SKM-1 (cell line): ENCODE measurements at regions not wholly inside any gene's neighbourhood (a gene's known extent, or its start where the extent isn't known, plus 50 kb on each side); places are given as distances from the start of the nearest gene placed in this dataset.
"Not testable (repeated sequence)": the region's sequence is repeated elsewhere in the genome, so short reads cannot be mapped to it uniquely, and the experiment has no call there.

Source experiments
- DNase-seq: peaks from one replicate; lab custom pipeline; 2025; ENCODE audit not compliant: unreplicated experiment; lab: John Stamatoyannopoulos, UW

DNA sequence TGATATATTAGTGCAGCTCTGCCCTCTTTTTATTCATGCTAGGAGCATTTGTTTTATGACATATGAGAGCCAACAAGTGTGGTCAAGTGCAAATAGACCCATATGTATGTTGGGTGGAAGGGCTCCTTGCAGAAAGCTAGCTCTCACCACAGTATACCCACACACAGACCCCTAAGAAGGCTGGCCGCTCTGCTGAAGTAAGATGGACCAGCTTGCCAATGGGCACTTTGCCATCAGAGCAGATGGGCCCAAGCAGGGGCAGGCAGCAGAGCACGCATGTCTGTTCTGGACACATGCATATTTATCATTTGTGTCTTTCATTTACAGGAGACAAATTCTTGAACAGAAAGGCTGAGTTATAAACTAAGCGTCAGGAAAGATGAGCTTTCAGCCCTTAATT, 187.5 kb upstream of the DTNA start:
- no peak for DNase-seq

DNA sequence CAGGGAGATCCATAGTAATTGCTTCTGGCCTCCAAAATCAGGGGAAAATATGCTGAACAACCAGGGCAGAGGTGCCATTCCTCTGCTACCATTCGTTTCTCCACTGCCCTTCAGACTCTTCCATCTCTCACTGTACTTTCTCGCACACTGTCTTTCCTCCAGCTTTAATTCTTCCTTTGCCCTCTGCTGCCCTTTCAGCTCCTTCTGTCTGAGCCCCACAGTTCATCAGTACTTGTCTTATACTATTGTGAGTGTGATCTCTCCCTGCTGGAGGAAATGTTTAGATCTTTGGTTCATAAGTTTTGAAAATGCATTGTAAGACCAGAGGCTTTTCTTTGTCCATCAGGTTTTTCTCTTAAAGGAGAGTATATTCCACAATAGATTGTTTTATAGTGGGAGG, 184.9 kb upstream of the DTNA start:
- no peak for DNase-seq

DNA sequence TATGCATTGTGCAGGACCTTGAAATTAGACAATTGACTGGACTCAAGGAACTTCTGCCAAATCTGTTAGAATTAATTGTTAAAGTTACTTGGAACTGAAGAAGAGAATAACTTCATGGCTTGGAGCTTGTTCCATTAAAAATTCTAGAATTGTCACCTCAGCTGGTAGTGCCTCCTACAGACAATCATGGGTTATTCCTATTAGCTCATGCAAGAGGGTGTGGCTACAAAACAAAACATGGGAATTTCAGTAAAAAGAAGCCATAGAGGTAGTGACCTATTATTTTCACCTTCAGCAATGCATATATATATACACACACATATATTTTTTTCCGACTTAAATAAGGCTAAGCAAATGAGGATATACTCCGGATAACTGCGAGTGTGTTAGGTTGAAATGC, 181.9 kb upstream of the DTNA start:
- no peak for DNase-seq

DNA sequence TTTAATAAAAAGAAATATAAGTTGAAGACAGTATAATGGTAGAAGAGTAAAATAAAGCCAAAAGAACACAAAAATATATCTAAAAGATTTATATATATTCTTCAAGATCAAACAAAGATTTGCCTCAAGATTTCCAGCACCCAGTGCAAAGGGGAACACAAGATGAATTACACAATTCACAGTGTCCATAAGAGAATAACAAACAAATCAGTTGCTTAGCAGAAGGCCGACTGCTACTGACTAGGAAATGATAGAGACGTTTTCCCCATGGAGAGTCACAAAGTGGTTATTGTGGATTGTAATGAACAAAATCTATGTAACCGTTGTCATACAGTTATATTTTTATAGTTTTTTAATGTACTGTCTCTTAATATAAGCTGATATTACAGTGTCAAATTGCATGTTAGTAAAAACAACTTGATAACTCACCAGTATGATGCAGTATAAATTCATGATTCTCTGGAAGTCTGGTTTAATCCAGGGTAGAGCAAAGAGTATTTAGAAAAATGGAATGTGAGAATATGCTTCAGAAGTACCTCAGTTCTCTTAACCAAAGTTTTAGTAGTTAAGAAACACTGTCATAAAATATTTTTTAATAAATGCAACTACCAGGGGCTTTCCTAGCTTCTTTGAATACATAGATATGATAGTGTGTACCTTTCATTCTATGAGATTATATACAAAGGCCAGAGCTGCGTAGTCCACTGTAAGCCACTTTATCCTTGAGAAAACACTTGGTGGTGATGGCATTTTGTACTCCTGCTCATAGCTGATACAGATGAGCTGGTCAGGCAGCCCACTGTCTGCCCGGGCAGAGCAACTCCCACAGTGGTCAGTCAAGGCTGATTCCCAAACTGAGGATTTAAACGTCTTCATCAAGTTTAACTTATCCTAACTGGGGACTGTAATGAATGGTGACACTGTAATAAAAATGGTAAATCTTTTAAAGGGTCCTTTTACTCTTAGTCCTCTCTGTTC, 180.5 kb upstream of the DTNA start:
- DNase-seq, result no peak

DNA sequence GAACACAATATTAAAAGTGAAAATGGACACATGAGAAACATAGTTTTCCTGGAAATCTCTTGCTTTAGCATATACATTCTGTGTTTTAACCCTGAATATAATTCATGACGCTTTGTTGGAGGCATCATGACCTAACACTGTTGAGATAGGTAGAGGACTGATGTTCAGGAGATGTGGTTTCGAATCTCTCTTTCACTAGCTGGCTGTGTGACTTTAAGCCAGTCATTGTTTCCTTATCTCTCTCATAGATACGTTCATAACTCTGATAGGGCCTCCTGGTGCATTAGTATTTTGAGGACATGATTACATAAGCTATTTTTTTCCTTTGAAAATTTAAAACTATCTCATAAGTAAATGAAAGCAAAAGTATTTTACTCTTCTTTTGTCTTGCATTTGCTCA, 179.0 kb upstream of the DTNA start:
- DNase-seq, result no peak

DNA sequence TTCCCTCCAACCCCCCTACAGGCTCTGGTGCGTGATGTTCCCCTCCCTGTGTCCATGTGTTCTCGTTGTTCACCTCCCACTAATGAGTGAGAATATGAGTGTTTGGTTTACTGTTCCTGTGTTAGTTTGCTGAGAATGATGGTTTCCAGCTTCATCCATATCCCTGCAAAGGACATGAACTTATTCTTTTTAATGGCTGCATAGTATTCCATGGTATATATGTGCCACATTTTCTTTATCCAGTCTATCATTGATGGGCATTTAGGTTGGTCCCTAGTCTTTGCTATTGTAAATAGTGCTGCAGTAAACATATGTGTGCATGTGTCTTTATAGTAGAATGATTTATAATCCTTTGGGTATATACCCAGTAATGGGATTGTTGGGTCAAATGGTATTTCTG, 175.5 kb upstream of the DTNA start:
- DNase-seq, result not testable (repeated sequence)

DNA sequence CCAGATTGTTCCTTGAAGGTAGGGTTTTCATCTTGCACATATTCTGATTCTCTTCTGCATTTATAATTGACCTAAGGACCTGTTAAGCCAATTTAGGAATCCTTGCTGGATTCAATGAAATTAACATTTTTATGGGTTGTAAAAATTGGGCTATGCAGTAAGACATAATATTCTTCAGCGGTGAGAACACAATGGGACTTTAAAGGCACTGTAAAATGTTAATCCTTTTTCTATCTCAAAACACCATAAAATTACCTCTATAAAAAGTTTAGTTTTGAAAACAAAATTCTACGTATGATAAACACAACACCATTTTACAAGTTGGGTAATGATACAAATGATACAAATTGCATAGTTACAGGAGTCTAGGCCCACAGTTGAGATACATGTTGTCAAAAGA, 169.2 kb upstream of the DTNA start:
- no peak for DNase-seq

DNA sequence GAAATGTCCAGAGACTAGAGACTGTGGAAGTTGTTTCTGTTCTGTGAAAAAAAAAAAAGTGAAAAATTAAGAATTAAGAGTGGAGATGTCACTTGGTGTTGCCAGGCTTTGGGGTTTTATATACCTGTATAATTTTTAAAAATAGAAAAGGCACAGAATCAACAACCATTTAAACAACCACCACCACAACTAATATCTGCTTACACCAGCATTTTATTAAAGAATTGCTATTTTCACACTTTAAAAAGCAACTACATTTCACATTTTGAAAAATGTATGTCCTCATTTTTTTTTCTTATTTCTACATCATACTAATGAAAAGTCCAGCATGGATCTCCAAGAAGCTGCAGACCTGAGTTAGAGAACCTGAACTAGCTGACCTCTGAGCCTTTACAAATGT, 167.5 kb upstream of the DTNA start:
- DNase-seq, result no peak

DNA sequence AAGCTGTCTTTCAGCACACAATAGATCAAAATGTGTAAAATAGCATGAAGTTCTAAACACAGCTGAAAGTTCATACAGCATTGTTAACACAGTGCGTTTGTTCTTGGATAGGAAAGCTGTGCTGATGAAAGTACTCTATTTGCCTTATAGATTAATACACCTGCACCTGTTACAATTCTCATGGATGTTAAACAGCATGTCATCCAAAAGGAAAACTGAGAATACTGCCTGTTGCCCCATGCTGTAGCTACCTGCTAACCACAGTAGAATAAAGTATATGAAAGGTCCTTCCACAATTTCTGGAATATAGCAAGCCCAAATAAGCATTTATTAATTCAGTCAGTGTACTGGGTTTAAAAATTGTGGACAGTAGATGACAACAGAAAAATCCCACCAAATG, 166.7 kb upstream of the DTNA start:
- no peak for DNase-seq

DNA sequence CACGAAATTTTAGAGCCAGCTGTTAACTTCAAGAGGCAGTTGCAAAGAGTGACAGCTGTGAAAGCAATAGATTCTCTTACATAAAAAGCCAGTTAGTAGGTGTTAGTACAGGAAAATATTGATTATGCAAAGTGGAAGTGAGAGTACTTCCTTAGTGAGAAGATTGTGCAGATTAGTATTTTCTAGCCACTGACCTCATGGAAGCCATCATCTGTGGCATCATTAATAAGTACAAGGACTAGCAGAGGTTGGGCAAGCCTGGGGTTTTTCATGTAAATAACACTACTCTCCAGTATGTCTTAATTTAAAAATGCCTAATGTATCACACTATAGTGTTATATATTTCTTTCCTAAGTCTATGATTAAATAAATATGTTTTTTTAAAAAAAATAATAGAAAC, 166.2 kb upstream of the DTNA start:
- DNase-seq, result no peak

DNA sequence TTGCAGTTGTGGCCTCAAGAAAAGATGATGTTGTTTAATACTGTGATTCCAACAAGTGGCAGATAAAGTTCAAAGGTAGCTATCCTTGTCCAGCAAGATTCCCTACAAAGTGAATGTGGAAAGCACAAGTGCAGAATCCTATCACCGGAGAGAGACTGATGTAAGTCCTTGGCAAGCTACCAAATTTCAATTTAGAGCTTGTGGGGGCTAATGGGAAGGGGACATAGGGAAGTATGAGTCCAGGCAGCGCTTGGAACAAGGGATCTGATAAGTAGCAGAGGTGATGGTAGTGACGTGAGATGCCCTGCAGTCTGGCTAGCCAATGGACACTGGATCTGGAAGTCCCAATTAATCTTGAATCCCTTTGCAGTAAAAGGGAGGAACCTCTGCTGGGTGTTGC, 165.2 kb upstream of the DTNA start:
- no peak for DNase-seq

DNA sequence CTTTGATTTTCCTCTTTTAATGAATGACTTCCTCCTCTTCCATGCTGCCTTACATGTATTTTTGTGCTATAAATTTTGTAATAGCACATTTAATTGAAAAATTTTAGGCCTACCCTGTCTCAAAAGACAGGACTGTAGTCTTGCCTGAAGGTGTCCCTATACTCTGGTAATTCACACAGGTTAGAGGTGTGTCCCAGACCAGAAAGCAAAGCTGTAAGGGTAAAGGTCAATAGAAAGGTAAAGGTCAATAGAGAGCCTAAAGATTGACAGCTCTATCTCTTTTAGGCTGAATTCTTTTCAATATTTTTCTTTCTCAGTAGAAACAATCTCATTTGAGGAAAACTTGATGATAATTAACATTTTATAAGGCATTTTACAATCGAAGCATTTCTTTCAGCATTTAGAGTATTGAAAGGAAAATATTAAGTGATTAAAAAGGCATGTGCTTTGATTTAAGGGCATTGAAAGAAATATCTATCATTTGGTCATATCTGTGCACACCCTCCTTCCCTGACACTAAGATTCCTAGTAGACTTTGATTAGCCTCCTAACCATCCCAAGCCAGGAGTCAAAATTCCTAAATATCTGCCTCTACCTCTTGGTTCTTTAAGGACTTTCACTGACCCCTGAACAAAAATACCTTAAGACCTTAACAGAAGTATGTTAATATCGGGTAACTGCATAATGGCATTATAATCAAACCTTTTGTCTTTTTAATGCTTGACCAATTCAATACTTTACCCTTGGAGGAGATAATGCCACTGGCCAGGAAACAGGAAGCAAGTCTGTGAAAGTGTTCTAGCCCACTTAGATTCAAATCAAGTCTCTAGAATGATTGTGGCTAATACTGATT, 161.8 kb upstream of the DTNA start:
- DNase-seq, result no peak

DNA sequence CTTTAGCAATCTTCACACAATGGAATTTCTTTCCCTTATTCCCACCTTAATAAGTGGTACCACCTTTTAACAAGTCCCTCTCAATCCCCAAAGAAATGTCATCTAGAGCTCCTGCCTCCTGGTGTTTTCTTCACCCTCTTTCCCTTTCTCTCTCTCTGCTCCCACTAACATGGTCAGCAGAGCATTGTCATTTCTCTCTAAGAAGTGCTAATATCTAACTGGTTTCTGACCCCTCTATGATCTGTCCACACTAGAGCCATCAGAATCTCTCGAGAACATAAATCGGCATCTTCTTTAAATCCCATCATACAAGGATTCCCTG, 161.2 kb upstream of the DTNA start:
- no peak for DNase-seq

DNA sequence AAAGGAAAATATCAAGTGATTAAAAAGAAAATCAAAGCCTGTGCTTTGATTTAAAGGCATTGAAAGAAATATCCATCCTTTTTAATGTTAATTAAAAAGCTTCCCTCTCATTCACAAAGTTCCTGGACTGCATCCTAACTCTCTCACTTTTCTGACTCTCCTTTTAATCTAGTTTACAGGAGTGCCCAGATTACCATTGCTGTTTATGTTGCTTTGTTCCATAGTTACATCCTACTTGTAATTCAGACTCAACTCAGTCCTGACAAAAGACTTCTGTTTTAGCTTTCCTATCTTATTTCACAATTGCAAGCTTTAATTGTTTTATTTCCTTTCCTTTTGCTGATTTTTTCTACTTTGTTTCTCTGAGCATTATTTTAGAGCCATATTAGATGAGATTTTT, 160.7 kb upstream of the DTNA start:
- no peak for DNase-seq

DNA sequence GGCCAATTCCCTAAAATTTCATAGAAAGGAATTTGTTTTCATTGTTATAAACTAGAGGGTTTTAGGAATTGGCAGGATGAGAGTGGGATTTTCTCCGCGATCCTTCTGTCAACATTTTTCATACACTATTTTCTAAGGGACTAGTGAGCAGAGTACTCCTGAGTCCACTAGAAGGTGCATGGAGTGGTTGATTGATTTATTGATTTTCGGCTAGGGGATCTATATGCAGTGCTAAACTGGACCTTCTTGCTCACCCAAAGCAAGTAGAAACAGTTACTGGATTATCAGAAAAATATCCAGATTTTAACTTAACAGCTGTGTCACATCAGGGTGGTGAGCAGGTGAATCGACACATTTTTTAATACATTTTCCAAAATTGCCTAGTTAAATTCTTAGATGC, 159.9 kb upstream of the DTNA start:
- no peak for DNase-seq

DNA sequence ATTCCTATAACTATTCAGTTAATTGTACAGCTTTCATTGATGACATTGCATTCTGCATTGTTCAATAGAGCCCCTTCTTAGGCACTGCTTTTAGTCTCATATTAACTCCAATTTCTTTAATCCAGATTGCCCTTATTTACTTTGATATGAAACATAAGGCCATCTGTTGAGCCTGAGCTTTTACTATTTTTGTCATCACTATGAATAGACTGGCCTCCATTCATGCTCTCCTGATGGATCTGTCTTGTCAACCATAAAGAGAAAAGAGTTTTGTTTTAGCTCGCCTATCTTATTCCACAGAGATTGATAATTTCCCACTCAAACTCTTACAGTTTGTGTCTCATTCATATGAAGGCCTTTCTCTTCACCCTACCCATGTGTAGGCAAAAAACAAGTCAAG, 159.2 kb upstream of the DTNA start:
- no peak for DNase-seq

DNA sequence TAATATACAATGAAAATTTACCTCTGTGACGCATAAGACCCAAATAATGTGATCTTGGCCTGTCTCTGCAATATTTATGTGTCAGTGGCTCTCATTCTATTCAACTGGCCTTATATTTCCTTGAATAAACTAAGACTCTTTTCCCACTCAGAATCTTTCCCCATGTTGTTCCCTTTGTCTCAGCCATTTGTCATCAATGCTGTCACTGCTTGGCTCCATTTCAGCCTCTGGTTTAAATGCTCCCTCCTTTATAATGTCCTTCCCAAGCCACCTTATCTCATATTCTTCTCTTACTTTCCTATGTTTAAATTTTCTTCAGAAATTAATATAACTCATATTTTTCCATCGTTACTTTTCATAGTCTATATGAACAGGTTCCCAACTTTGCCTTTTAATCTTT, 158.3 kb upstream of the DTNA start:
- DNase-seq, result no peak

DNA sequence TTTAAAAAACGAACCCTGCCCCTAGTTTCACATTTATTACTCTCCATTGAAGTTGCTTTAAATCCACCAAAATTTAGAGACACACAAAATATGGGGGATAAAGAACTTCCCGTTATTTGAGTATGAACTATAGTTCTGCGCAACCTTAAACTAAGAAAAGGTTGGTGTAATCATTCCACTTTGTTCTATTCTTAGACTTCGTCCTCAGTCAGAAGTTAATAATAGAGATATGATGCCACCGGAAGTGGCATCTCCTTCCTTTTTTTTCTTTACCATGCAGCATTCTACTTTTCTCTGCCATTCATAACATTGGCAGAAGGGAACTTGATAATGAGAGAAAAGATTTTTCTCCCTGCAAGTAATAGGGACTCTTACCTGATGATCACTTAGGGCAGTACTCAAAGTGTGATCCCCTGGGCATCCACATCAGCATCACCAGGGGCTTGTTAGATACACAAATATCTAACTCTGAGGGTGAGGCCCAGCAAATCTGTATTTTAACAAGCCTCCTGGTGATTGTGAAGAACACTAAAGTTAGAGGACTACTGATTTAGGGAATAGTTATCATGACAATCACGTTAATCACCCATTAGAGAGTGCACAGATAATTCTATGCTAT, 147.7 kb upstream of the DTNA start:
- DNase-seq, result no peak

DNA sequence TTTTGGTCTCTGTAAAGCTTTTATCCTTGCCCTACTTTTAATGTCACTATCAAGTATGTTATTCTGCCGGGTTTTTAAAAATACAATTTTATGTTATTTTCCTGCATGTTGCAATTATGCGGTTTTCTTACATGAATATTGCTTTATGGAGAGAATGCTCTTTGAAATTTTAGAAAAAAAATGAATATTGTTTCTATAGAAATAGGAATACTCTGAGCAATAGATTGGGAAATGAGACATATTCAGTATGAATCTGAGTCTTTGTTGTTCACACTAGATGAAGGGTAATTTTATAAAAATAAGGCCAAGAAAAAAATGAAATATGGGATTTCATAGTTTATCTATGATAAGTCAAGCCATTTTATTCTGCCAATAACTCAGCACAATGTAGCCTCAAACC, 142.2 kb upstream of the DTNA start:
- DNase-seq, result no peak

DNA sequence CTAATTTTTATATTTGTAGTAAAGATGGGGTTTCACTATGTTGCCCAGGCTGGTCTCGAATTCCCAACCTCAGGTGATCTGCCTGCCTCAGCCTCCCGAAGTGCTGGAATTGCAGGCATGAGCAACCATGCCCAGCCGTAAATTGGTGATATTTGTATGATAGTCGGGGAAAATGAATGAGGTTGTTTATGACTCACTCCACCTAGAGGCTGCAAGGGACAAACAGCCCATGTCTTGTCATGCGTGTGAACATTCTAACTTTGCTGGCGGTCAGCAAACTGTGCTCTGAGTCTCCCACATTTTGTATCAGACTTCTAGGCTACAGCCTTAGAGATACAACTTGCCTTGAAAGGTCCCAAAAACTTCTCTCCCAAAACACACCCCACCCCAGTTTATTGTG, 133.5 kb upstream of the DTNA start:
- no peak for DNase-seq

DNA sequence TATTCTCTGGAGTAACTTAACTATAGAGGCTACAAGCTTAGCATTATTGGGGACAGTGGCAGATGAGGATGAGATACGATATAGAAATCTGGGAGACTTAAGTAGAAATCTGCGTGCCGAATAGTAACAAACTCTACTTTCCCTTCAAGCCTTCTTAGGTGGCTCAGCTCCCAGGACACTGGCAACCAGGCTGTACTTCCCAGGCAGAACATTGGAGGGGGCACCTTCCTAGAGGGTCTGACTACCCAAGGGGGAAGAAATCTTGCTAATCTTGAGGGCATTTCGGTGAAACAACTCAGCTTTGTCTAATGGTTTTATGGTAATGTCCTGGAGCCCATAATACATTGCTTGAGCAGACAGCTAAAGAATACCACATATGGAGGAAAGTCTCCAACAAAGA, 126.2 kb upstream of the DTNA start:
- no peak for DNase-seq

DNA sequence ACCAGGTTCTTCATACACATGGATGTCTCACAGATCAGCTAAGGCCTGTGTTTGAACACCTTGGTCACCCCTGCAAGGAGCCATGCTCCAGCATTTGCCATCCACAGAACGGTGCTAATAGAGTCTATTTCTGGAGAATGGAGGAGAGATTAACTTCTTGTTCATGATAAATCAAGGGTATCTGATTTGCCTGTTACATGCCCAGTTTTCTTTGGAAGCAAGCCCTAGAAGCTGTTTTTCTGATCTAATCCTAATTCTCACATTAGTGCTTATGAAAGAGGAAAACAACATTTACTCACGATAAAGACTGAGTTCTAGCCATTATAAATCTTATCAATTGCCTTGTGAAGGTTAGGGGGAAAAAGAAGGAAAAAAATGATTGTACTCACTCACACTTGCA, 119.6 kb upstream of the DTNA start:
- no peak for DNase-seq
